ENCODE measurements at regions not wholly inside any gene's neighbourhood (a gene's known extent, or its start where the extent isn't known, plus 50 kb on each side); places are given as distances from the start of the nearest gene placed in this dataset.

DNA sequence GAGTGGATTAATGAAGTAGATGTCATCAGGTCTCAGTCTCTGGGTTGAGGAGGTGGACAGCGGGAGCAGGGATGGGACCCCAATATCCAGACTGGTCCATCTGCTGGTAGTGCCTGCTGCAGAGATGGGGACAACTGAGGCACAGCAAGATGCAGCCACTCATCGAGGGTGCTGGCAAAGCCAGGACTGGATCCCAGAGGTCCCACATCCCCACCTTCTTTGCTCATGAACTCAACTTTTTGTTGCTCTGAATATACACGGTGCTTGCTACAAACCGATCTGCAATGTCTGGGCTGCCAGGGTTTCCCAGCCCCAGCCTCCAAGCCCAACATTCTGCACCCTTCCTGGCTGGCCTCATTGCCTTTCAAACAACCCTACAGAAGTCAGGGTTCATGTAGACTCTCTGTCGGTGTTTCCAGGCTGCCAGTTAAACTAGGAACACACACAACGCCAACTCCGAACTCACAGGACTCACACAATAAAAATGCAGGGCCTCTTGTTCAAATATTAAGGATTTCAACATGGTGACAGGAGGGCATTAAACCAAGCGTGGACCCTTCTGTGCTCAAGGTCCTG is 168.2 kb downstream of the MN1 start:
- no peak for DNase-seq (ENCODE audit: low read depth in 2 of 2)

DNA sequence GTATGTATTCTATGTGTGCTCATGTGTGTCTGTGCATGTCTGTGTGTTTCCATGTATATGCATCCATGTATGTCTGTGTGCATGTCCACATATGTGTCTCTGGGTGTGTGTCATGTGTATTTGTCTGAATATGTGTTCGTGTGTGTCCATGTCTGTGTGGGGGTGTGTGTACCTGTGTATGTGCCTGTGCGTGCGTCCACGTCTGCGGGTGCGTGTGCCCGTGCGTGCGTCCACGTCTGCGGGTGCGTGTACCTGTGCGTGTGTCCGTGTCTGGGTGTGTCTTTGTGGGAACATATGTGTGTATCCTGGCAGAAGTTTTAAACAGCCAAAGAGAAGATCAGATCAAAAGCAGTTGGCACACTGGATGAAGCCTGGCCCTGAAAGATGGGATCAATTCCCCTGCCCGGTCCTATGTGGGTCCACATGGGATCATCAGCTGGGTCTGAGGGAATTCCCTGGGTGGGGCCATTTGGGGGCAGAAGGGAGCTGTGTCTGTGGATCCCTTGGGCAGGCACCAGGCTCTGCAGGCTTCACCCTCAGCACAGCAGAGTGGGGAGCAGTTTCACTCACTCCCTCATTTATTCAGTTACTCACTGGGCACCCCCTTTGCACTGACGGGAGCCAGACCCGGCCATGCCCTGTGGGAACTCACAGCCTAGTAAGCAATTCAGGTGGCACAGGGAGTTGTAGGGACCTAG is 167.4 kb downstream of the MN1 start:
- DNase-seq (ENCODE audit: low read depth in 2 of 2): no peak

DNA sequence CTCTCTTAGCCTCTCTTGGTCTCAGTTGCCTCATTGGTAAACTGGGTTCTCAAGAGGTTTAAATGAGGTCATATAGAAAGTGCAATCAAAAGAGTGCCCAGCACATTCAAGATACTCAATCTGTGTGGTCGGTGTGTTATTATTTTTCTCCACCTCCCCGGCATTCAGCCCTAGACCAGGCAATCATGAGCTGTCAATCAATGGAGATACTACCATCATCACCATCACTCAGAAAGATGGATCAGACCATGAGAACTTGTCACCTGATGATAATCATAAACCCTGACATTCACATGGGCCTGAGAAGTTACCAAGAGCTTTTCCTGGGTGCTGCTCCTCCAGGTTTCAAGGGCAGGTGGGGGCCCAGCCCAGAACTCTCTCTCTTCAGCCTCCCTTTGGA is 166.1 kb downstream of the MN1 start:
- no peak for DNase-seq (ENCODE audit: low read depth in 2 of 2)

DNA sequence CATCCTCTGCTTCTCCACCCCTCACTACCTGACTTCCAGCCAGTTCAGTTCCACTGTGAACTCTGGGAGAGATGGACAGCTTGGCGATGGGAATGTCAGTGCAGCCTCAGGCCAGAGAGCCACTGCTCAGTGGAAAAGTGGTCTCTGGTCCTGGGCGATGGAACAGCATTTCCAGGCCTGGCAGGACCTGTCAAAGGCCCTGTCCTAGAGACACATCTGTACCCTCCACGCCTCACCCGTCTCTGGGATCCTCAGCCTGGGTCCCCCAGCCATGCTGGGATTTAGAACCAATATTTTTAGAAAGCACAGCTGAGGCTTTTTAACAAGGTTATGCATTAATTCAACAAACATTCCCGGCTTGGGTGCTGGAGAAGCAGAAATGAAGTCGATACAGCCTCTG is 165.7 kb downstream of the MN1 start:
- no peak for DNase-seq (ENCODE audit: low read depth in 2 of 2)

DNA sequence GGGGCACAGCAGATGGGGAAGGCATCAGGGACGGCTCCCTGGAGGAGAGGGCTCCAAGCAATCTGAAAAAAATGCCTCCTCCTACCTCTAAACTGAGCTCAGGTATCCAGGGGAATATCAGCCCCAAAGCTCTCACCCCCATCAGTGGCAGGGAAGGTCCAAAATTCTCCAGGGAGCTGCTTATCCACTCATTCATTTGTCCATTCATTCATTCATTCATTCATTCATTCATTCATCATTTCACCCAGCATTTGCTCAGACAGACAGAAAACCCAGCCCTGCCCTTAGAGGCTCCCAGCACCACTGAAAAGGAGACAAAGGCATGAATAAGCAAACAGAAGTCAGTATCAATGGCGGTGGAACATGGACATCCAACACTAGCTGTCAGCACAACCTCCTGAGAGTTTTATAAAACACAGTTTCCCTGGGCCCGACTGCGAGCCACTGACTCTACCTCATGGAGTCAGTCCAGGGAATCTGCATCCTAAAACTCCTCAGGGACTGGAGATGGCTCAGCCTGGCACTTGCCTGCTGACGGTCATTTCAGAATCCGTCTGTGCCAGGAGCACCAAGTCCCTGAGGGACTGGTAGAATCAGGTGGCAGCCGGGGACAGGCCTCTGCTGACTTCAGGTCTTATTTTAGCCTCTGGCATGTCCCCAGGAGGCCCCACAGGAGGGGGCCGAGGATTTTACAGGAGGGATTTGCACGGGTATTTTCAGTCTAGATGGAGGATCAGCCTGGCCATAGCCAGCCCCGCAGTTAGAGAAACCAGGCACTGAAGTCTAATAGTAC is 164.6 kb downstream of the MN1 start:
- no peak for DNase-seq (ENCODE audit: low read depth in 2 of 2)

DNA sequence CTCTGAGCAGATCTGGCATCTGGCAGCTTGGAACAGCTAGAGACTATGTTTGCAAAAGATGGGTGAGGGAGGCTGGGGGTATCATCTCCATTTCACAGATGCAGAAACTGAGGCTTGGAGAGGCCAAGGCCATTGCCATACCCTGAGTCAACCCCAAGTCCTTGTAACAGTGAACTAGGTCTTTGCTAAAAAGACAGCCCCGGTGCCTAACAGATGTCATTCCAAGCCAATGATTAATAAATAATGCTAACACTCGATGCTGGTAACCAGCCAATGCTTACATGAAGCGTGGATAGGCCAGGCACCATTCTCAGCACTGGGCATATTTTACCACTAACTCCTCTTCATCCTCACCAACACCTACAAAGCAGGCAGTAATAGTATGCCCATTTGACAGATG is 164.0 kb downstream of the MN1 start:
- DNase-seq (ENCODE audit: low read depth in 2 of 2): no peak

GRCh38 chr22:27638329-27639233 is 163.0 kb downstream of the MN1 start:
- no peak for DNase-seq (ENCODE audit: low read depth in 2 of 2)

GRCh38 chr22:27639248-27640086 is 162.1 kb downstream of the MN1 start:
- DNase-seq (ENCODE audit: low read depth in 2 of 2): no peak

DNA sequence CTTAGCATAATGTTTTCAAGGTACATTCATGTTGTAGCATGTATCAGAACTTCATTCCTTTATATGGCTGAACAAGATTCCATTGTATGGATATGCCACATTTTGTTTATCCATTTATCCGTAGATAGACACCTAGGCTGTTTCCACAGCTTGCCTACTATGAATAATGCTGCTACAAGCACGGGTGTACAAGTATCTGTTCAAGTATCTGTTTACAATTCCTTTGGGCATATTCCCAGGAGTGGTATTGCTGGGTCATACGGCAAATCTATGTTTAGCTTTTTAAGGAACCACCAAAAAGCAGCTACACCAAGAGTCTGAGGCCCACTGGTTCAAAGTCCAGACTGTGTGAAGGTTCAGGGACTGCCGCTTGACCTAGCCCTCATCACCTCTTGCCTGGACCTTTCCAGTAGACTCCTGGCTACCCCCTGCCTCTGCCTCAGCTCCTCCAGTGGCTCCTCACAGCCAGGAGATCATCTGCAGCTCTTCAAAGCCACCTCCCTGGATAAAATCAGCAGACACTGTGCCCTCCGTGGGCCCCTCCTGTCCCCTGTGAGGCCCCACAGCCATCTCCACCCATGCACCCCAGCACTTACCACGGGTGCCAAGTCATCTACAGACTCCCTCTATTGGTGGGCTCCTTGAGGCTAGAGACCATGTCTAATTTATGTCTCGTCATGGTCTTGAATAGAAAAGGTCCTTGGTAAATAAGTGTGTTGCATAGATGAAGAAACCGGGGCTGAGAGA is 160.3 kb downstream of the MN1 start:
- DNase-seq (ENCODE audit: low read depth in 2 of 2): no peak

DNA sequence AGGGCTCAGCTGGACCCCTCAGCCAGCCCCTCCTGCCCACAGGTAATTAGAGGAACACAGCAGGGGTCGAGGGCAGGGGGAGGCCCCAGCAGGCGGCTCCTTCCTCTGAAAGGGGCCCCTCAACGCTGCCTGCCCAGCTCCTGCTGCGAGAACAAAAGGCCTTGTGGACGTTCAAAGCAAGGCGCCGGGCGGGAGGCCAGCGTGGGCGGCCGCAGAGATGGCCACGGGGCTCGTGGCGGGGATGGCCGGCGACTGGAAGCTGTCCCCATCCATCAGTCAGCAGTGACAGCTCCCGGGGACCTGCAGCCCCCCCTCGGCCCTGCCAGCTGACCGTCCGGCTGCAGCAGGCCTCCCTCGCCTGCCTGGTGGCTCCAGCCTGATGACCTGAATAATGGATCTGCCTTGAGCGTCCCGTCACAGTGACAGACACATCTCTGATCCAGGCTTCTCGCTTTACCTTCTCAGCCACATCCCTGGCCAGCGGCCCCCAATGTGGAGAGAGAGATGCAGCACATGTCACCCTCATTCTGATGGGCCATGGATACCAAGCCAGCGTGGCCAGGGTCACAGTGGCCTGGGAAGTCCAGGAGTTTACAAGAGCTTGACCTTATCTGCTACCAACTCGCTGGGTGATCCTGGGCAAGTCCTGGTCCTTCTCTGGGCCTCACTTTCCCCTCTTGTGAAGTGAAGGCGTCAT is 159.3 kb downstream of the MN1 start:
- DNase-seq (ENCODE audit: low read depth in 2 of 2): no peak

DNA sequence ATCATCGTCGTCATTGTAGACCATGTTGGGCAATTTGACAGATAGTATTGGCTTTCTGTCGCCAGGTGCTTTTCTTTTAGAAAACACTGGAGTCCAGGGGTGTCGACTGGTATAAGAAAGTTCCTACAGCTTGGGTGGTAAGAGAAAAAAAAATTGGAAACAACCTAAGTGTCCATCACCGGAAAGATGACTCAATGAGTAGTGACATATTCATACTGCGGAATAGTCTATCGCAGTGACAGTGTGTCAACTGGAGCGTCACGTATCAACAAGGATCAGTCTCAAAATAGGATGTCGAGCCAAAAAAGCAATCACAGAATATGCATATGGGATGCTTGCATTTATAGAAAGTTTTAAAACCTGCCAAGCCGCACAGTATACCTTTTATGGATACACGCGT is 157.6 kb downstream of the MN1 start:
- no peak for DNase-seq (ENCODE audit: low read depth in 2 of 2)

GRCh38 chr22:27644566-27644965 is 157.0 kb downstream of the MN1 start:
- DNase-seq (ENCODE audit: low read depth in 2 of 2): no peak

- no peak for DNase-seq (ENCODE audit: low read depth in 2 of 2)
Observed at GRCh38 chr22:27647540-27647939, 154.0 kb downstream of the MN1 start.

- no peak for DNase-seq (ENCODE audit: low read depth in 2 of 2)
Observed at GRCh38 chr22:27648074-27648473, 153.5 kb downstream of the MN1 start.

DNA sequence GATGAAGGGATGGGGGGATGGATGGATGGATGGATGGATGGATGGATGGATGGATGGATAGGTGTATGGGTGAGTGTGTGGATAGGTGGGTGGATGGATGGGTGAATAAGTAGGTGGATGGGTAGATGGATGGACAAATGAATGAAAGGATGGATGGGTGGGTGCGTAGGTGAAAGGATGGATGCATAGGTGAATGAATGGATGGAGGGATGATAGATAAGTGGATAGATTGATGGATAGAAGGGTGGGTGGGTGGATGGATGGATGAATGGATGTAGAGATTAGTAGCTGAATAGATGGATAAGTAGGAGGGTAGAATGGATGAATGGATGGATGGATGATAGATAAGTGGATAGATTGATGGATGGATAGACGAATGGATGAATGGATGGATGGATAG is 152.7 kb downstream of the MN1 start:
- DNase-seq (ENCODE audit: low read depth in 2 of 2): no peak

- no peak for DNase-seq (ENCODE audit: low read depth in 2 of 2)
Observed at GRCh38 chr22:27650572-27650971, 151.0 kb downstream of the MN1 start.

DNA sequence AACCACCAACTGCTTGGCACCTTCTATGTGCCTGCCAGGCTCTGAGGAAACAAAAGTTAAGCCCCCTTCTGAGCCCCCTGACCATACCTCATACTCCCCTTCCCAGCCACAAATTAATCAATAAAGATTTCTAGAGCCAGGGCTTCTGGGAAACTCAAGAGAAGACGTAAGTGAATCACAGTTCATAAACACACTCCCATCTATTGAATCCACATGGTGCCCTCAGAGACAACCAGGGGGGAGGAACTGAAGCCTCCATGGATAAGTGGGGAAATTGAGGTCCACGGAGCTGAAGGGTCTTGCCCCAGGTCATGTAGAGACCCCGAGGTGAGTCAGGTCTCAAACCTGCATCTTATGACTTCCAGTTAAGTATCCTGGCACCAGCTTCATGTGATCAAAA is 150.6 kb downstream of the MN1 start:
- DNase-seq (ENCODE audit: low read depth in 2 of 2): no peak

- DNase-seq (ENCODE audit: low read depth in 2 of 2): no peak
Observed at GRCh38 chr22:27651486-27651885, 150.1 kb downstream of the MN1 start.

DNA sequence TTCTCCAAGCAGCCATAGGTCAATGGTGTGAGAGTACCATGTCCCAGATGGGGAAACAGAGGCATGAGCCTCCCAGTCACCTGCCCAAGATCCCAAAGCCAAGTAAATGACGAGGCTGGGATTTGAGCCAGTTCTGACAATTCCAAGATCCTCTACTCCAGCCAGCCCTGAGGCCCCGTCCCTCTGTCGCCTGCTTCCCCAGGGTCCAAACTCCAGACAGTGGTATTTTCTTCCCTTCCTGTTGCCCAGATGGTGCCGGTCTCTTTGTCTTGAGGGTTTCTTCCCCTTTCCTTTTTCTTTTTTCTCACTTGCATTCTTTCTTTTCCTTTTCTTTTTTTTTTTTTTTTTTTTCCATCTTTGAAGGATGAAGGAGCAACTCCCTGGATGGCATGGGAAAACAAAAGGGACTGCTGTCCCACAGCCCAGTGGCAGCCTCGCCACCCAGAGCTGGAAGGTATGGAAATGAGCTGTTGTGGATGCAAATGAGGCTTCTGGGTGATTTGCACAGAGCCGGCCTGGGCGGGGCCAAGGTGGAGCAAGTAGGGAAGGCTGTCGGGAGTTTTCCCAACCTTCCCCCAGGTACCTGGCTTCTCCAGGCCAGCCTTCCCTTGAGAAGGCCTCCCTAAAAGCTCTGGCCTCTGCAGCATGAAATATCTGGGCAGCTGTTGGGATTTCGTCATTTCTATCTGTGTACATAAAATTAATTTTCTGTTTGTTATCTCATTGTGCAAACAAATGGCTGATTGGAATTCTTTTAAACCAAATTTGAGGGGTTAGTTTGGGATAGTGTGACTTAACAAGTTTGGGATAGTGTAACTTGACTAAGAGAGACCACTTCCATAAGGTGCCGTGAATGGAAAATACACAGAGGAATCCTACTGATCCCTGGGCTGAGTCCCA is 146.8 kb downstream of the MN1 start:
- no peak for DNase-seq (ENCODE audit: low read depth in 2 of 2)

Data from stimulated activated CD4-positive, alpha-beta T cell treated with anti-CD3 and anti-CD28 coated beads, Interleukin-1b, Interleukin-23, amount 100 ng/mL, for 4 hours (primary cell).